OCI-LY7 (cell line): ENCODE measurements at regions not wholly inside any gene's neighbourhood (a gene's known extent, or its start where the extent isn't known, plus 50 kb on each side); places are given as distances from the start of the nearest gene placed in this dataset.

ENCODE experiments used
- CTCF ChIP-seq: fragments of 200-600 bp; sonication (generic); conservative IDR thresholded peaks from 2 replicates; pipeline ENCODE4 v1.5.1; 2014; ENCODE audit warnings: mild to moderate bottlenecking, antibody characterized with exemption, low read length, moderate library complexity, mixed read lengths
- EZH2phosphoT487 ChIP-seq: fragments of 200-600 bp; sonication (generic); IDR thresholded peaks from 2 replicates; pipeline ENCODE4 v1.6.1; 2018; ENCODE audit warnings: low read depth, borderline replicate concordance, mild to moderate bottlenecking, mixed run types, antibody characterized with exemption, low read length, moderate library complexity, mixed read lengths

- TF ChIP-seq EZH2phosphoT487 (no peak), CTCF (no peak)
Observed at GRCh38 chr1:101595881-101596374, 359.1 kb downstream of the S1PR1 start.
